Trophoblast cell (in vitro differentiated cells and primary cell): ENCODE measurements at regions not wholly inside any gene's neighbourhood (a gene's known extent, or its start where the extent isn't known, plus 50 kb on each side); places are given as distances from the start of the nearest gene placed in this dataset.

ENCODE experiments used
- DNase-seq, 2 donors: peaks; one replicate each; pipeline ENCODE4 v3.0.0-alpha.2; 2016
- H2AFZ ChIP-seq: 2 replicates; pipeline ENCODE4 v1.6.1; 2013; ENCODE audit warnings: low read length, moderate library complexity, mild to moderate bottlenecking; ENCODE audit not compliant: insufficient read depth, poor library complexity
- H2AK5ac ChIP-seq: 2 replicates; pipeline ENCODE4 v1.6.1; 2013; ENCODE audit warnings: mild to moderate bottlenecking, low read length
- H2BK120ac ChIP-seq: 2 replicates; pipeline ENCODE4 v1.6.1; 2013; ENCODE audit warnings: low read length, mild to moderate bottlenecking, moderate library complexity; ENCODE audit not compliant: insufficient read depth, poor library complexity
- H2BK12ac ChIP-seq: 2 replicates; pipeline ENCODE4 v1.6.1; 2013; ENCODE audit warnings: mild to moderate bottlenecking, low read length, moderate library complexity
- H2BK5ac ChIP-seq: 2 replicates; pipeline ENCODE4 v1.6.1; 2013; ENCODE audit warnings: low read length, low read depth, moderate library complexity, mild to moderate bottlenecking; ENCODE audit not compliant: poor library complexity
- H3K14ac ChIP-seq: 2 replicates; pipeline ENCODE4 v1.6.1; 2013; ENCODE audit warnings: mild to moderate bottlenecking, low read length
- H3K18ac ChIP-seq: 2 replicates; pipeline ENCODE4 v1.6.1; 2013; ENCODE audit warnings: mild to moderate bottlenecking, low read length
- H3K23ac ChIP-seq: 2 replicates; pipeline ENCODE4 v1.6.1; 2013; ENCODE audit warnings: low read length
- H3K27ac ChIP-seq: 2 replicates; pipeline ENCODE4 v1.5.1; 2013; ENCODE audit warnings: low read depth, mild to moderate bottlenecking, inconsistent platforms, low read length, moderate library complexity
- H3K27me3 ChIP-seq: 2 replicates; pipeline ENCODE4 v1.6.1; 2013; ENCODE audit warnings: inconsistent platforms, mild to moderate bottlenecking, low read length, moderate library complexity; ENCODE audit not compliant: insufficient read depth
- H3K36me3 ChIP-seq, 2 experiments: 1 replicate in 1 of 2; 2 replicates in 1 of 2; pipeline ENCODE4 v1.6.1; 2013; ENCODE audit warnings: low read length in 2 of 2, mild to moderate bottlenecking in 2 of 2, moderate library complexity in 1 of 2; ENCODE audit not compliant: insufficient read depth in 2 of 2, control insufficient read depth in 1 of 2
- H3K4ac ChIP-seq: 2 replicates; pipeline ENCODE4 v1.6.1; 2013; ENCODE audit warnings: low read depth, mild to moderate bottlenecking, low read length, moderate library complexity
- H3K4me1 ChIP-seq, 2 experiments: 1 replicate in 1 of 2; 2 replicates in 1 of 2; pipeline ENCODE4 v1.6.1; 2013; ENCODE audit warnings: low read length in 2 of 2, mild to moderate bottlenecking in 2 of 2, moderate library complexity in 1 of 2; ENCODE audit not compliant: insufficient read depth in 2 of 2, control insufficient read depth in 1 of 2
- H3K4me2 ChIP-seq: 2 replicates; pipeline ENCODE4 v1.6.1; 2013; ENCODE audit warnings: inconsistent platforms, mild to moderate bottlenecking, low read length, moderate library complexity
- H3K4me3 ChIP-seq: 2 replicates; pipeline ENCODE4 v1.5.1; 2013; ENCODE audit warnings: mild to moderate bottlenecking, low read depth, low read length, inconsistent platforms
- H3K79me1 ChIP-seq: one replicate; pipeline ENCODE4 v1.6.1; 2013; ENCODE audit warnings: low read length
- H3K79me2 ChIP-seq: 2 replicates; pipeline ENCODE4 v1.6.1; 2013; ENCODE audit warnings: low read length, mild to moderate bottlenecking; ENCODE audit not compliant: control insufficient read depth, insufficient read depth, poor library complexity
- H3K9ac ChIP-seq: 2 replicates; pipeline ENCODE4 v1.6.1; 2013; ENCODE audit warnings: mild to moderate bottlenecking, low read length
- H3K9me3 ChIP-seq: 2 replicates; pipeline ENCODE4 v1.6.1; 2013; ENCODE audit warnings: low read depth, mild to moderate bottlenecking, control low read depth, inconsistent platforms, low read length; ENCODE audit not compliant: insufficient read depth
- H4K12ac ChIP-seq: 2 replicates; pipeline ENCODE4 v1.6.1; 2013; ENCODE audit warnings: low read depth, mild to moderate bottlenecking, low read length, moderate library complexity
- H4K8ac ChIP-seq: 2 replicates; pipeline ENCODE4 v1.6.1; 2013; ENCODE audit warnings: low read depth, mild to moderate bottlenecking, low read length, moderate library complexity
- H4K91ac ChIP-seq: one replicate; pipeline ENCODE4 v1.6.1; 2013; ENCODE audit warnings: low read depth, mild to moderate bottlenecking, low read length, moderate library complexity
- WGBS: extraction: QIAGEN DNeasy Blood & Tissue Kit; methylation state at CpG from one replicate; pipeline ENCODE4 v1.1.7; 2013; ENCODE audit warnings: missing lambda C conversion rate; ENCODE audit not compliant: insufficient read length, insufficient coverage; ENCODE audit errors: extremely low coverage; 5-methylcytosine and 5-hydroxymethylcytosine counted together

DNA sequence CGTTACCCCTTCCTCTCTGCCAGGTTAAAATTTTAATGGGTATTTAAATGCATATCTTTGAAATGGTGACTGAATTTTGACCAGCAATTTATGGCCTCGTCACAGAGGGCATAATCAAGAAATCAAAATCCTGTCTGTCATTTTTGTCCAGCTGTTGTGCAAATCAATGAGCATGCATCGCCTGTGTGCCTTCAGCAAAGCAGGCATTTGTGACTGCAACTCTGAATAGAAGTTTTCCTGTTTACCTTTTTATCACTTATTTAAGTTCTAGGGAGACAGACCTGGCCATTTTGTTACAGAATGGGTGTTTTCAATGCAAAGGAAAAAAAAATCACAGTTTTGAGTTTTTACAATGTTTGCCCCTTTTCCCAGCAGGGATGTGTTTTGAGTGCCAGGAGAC lies 107.4 kb downstream of the PPM1A start:
- Histone ChIP-seq H4K91ac (no peak overlapping the region), H3K4me3 (no peak overlapping the region), H3K27me3 (no peaks in the 10 kb centered on the region), H3K4me1 (peaks cover 0 to 3% of the 10 kb centered on the region in 2 experiments), H3K27ac (no peak overlapping the region), H4K12ac (no peak overlapping the region), H3K4me2 (no peak overlapping the region), H3K79me2 (no peaks in the 10 kb centered on the region), H3K4ac (no peak overlapping the region), H3K79me1 (no peaks in the 10 kb centered on the region), H3K18ac (no peak overlapping the region), H3K36me3 (no peaks in the 10 kb centered on the region), H2BK12ac (no peak overlapping the region), H2AFZ (no peak overlapping the region), H2AK5ac (no peak overlapping the region), H3K9ac (no peak overlapping the region), H3K9me3 (no peaks in the 10 kb centered on the region), H3K14ac (no peak overlapping the region), H4K8ac (no peak overlapping the region), H2BK120ac (no peak overlapping the region), H3K23ac (no peak overlapping the region), H2BK5ac (no peak overlapping the region)
- no peak for DNase-seq
- WGBS, result no CpG with 5 or more reads among the region's 3 CpGs

DNA sequence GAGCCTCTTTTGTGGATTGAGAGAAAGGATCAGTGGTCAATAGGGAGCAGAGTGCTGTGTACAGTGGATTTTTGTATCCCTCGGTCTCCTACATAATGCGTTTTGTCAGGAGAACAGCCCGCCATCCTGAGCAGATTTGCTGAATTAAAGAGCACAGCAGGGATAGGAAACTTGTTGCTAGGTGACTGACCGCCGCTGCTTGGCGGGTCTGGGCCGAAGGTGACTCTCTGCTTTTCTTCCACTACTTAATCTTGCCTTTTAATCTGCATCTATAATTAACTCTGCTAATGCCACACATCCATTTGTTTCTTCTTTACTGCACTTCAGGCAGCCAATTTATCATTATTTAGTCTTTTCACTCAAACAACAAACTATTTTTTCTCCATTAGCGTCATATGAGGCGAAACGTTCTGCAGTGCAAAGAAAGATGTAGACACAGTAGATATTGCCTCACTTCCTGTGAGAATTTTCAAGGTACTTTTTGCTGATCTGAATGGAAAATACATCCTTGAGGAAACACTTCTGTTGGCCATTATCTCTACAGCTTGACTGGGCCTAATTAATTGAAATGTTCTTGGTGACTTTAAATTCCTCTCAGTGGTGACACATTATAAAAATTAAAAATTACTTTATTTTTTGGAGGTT lies 108.0 kb downstream of the PPM1A start:
- Histone ChIP-seq H3K9ac (no peak overlapping the region), H3K18ac (no peak overlapping the region), H3K4me3 (no peak overlapping the region), H3K27me3 (no peaks in the 10 kb centered on the region), H2BK120ac (no peak overlapping the region), H3K4ac (no peak overlapping the region), H2AFZ (no peak overlapping the region), H3K23ac (no peak overlapping the region), H2BK12ac (no peak overlapping the region), H3K9me3 (no peaks in the 10 kb centered on the region), H4K91ac (no peak overlapping the region), H4K12ac (no peak overlapping the region), H2AK5ac (no peak overlapping the region), H2BK5ac (no peak overlapping the region), H4K8ac (no peak overlapping the region), H3K36me3 (no peaks in the 10 kb centered on the region), H3K4me2 (peak overlapping the region; percentile 47), H3K4me1 (peaks cover 0 to 3% of the 10 kb centered on the region in 2 experiments), H3K79me2 (no peaks in the 10 kb centered on the region), H3K14ac (no peak overlapping the region), H3K79me1 (no peaks in the 10 kb centered on the region), H3K27ac (no peak overlapping the region)
- WGBS, result no CpG with 5 or more reads among the region's 10 CpGs
- DNase-seq, result no peak

DNA sequence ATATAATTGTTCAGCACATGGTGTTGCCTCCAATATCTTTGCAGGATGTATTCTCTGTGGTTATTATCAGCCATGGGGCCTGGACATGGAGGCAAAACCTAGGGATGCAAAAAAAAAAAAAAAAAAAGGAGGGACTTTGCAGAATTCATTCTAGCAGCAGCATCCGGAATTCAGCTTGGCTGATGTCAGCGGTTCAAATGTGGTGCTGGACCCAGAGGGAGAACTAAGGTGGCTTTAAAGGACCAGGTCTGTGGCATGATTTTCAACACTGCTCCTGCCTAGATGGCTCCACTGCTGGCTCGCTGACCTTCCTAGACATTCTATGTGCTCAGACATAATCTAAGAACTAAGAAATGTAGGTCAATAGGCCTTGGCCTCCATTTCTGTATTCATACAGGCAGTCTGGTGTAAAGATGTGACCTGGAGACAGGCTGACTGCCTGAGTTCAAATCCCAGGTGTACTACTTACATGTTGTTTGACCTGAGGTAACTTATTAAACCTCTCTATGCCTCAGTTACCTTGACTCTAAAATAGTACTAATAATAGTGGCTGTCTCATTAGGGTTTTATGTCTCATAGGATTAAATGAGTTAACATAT lies 108.6 kb downstream of the PPM1A start:
- no peaks in the 10 kb centered on the region for H3K27me3 ChIP-seq
- H3K23ac ChIP-seq, result no peak overlapping the region
- H3K79me1 ChIP-seq, result no peaks in the 10 kb centered on the region
- H2AFZ ChIP-seq, result no peak overlapping the region
- H3K4me1 ChIP-seq, result peaks cover 0 to 3% of the 10 kb centered on the region in 2 experiments
- no peak overlapping the region for H3K4me3 ChIP-seq
- H4K8ac ChIP-seq, result no peak overlapping the region
- no peak overlapping the region for H2BK5ac ChIP-seq
- DNase-seq, result no peak
- H3K4ac ChIP-seq, result no peak overlapping the region
- H3K9me3 ChIP-seq, result no peaks in the 10 kb centered on the region
- H2AK5ac ChIP-seq, result no peak overlapping the region
- no peak overlapping the region for H4K12ac ChIP-seq
- no peaks in the 10 kb centered on the region for H3K79me2 ChIP-seq
- no CpG with 5 or more reads among the region's 3 CpGs for WGBS
- H3K36me3 ChIP-seq, result no peaks in the 10 kb centered on the region
- no peak overlapping the region for H4K91ac ChIP-seq
- H3K9ac ChIP-seq, result no peak overlapping the region
- no peak overlapping the region for H3K18ac ChIP-seq
- H3K14ac ChIP-seq, result no peak overlapping the region
- H3K27ac ChIP-seq, result no peak overlapping the region
- H3K4me2 ChIP-seq, result no peak overlapping the region
- no peak overlapping the region for H2BK120ac ChIP-seq
- no peak overlapping the region for H2BK12ac ChIP-seq

DNA sequence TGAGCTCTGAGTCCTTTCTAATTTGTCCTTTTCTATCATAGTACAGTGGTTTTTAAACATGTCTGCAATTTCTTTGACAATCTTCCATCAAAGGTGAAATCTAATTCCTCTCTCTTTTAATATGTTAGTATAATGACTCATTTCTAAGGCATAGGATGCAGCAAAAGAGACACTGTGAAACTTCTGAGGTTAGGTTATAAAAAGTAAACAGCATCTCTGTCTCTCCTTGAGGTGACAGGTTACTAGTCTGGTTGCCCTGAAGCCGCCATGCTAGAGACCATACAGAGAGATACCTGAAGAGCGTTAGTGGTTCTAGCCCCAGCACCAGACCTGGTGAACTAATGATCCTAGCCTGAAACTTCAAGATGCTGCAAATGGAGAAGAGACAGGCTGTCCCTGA lies 114.3 kb downstream of the PPM1A start:
- Histone ChIP-seq H3K4me3 (no peak overlapping the region), H3K9ac (no peak overlapping the region), H3K4ac (no peak overlapping the region), H3K36me3 (no peaks in the 10 kb centered on the region), H3K79me2 (no peaks in the 10 kb centered on the region), H4K91ac (no peak overlapping the region), H3K14ac (no peak overlapping the region), H4K12ac (no peak overlapping the region), H2BK5ac (no peak overlapping the region), H2BK12ac (no peak overlapping the region), H3K18ac (no peak overlapping the region), H3K4me1 (no peaks in the 10 kb centered on the region), H3K4me2 (no peak overlapping the region), H3K23ac (no peak overlapping the region), H2BK120ac (no peak overlapping the region), H3K27ac (no peak overlapping the region), H2AK5ac (no peak overlapping the region), H3K79me1 (no peaks in the 10 kb centered on the region), H4K8ac (no peak overlapping the region), H2AFZ (no peak overlapping the region), H3K9me3 (no peaks in the 10 kb centered on the region), H3K27me3 (no peaks in the 10 kb centered on the region)
- WGBS, result no CpG with 5 or more reads among the region's 2 CpGs
- DNase-seq, result no peak
